Fibroblast of skin of left biceps (primary cell): ENCODE measurements at regions not wholly inside any gene's neighbourhood (a gene's known extent, or its start where the extent isn't known, plus 50 kb on each side); places are given as distances from the start of the nearest gene placed in this dataset.
"Not testable (repeated sequence)": the region's sequence is repeated elsewhere in the genome, so short reads cannot be mapped to it uniquely, and the experiment has no call there.

Experiments used
- DNase-seq, 2 experiments: peaks; one replicate each; pipeline ENCODE4 v3.0.0-alpha.2; 2013; ENCODE audit warnings: low read depth in 2 of 2

DNA sequence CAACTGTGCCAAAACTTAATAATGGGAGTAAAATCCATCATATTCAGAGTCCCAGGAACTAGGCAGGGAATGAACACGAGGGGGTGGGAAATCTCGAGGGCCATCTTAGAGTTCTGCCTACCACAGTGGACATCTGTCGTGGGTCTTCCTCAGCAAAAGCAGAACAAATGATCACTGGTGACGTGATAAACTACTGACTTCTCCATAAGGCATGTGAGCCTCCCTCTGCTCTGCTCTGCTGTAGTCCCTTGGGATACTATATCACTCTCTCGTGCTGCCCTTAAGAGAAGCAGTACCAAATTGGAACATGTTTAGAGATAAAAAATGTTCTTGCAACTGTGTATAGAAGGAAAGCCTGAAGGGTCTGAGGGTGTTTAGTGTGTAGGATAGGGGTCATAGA lies 180.5 kb downstream of the SPDYE17 start:
- DNase-seq = not testable (repeated sequence)

DNA sequence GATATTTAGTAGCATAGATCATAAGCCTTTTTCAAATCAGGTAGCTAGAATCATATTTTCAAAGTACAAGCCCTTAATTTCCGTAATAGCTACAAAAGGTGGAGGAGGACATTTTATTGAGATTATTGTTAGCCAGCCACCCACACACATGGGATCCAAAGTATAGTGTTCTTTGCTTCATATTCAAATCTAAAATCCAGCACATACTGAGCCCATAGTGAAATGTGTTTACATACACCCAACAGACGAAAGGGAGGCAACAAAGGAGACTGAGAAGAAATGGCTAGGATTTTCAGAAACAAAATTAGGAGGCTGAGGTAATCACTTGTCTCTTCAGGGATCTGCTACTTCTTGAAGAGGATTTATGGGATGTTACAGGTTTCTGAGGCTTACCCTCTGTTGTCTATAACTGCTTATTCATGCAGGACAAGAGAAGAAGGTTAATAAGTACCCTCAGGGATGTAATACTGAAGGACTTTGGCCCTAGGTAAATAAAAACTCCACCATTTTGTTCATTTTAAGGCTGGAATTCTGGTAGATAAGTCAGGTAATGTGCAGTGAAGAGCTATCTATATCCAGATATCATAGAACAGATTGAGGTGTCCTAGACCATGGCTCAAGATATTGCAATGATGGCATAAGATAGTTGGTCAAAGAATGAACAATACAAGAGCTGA lies 182.1 kb downstream of the SPDYE17 start:
- not testable (repeated sequence) for DNase-seq

DNA sequence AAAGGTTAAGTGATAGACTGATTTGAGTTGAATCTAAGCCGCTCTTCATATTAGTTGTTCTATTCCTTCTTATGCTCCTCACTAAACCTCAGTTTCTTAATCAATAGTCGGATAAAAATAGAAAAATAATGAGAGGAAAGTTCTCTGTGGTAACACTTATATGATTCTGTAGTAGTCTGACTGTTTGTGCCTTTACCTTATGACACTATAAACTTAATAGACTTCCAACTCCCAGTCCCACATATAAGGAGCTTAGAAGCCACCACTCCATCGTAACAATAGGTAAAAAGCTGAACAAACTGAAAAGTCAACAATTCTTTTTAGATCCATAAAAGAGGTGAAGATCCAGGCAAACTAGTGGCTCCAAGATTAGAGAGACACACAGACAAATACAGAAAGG lies 192.3 kb downstream of the SPDYE17 start:
- not testable (repeated sequence) for DNase-seq

DNA sequence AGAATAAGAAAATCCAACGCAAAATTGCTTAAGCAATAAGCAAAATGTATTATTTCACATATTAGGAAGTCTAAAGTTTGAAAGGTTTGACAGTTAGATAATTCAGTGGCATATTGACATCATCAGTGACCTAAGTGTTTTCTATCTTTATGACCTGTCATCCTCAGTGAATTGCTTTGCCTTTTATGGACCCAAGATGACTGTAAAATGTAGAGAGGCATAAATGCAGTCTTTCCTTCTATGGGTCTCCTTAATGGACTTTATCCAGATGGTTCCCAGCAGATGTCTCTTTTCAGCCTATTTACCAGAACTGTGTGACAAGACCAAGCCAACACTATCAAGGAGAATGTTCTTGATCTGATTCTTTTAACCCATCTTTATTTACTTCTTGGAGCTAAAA lies 192.9 kb downstream of the SPDYE17 start:
- not testable (repeated sequence) for DNase-seq

DNA sequence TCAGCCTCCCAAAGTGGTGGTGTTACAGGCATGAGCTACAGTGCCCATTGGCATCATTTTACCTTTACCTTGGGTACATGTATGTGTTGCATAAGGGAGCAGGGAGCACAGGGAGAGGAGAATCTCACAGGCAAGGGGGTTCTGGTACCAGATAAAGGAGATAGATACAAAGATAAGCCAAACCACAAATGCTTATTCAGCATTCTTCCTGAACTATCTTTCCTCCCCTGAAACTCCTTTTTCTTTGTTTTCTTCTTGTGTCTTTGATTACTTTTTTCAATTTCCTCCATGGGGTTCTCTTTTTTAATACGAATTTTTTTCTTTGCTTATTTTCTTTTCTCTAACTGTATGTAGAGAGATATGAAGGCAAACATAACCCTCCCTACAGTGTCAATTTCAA lies 193.8 kb downstream of the SPDYE17 start:
- not testable (repeated sequence) for DNase-seq

DNA sequence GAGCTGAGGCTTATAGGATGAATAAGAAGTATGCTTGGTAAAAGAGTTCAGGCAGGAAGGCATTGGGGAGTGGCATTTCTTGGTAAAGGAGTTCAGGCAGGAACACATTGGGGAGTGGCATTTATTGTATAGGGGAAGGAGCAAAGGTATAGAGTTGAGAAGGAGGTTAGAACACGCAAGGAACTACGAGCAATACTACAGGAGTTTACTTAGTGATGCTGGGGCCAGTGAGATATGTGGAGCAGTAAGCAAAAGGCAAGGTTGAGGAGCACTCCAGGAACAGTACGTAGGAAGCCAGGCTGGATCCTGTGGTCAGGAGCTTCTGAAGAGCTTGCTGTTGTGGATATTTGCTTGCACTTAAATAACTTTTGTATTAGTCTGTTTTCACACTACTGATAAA lies 202.2 kb upstream of the POMZP3 start:
- DNase-seq = not testable (repeated sequence)

DNA sequence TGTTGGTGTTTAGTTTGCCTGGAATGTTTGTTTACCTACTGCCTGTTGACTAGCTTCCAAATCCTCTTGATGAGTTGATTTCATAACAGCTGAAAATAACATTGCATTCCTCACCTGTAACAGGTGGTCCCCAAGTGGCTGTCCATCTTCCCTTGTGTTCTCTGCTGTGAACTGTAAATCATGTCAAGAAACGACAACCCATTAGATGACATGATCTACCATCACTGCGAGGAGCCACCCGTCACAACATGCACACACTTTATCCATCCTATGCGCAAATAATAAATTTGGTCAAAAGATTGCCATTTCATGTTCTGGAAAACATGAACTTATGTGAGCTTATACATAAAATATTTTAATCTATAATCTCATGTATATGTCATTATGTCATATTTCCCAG lies 199.1 kb upstream of the POMZP3 start:
- DNase-seq = not testable (repeated sequence)

DNA sequence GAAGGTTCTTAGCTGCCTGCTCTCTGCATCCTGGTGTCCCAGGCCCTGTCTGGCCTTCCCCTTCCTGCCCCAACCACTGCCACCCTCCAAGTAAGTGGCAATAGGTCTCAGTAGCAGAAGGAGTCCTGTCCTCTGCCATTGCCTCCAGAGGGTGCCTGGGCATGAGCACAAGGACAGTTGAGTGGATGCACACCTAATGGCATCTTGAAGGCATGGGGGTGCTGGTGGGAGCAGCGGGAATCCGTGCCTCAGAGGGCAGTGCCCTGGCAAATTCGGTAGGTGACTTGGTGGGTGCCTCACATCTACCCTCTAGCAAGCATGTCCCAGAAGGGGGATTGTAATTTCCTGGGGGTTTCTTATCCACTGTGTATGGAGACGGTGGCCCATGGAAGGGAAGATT lies 182.8 kb upstream of the POMZP3 start:
- not testable (repeated sequence) for DNase-seq

DNA sequence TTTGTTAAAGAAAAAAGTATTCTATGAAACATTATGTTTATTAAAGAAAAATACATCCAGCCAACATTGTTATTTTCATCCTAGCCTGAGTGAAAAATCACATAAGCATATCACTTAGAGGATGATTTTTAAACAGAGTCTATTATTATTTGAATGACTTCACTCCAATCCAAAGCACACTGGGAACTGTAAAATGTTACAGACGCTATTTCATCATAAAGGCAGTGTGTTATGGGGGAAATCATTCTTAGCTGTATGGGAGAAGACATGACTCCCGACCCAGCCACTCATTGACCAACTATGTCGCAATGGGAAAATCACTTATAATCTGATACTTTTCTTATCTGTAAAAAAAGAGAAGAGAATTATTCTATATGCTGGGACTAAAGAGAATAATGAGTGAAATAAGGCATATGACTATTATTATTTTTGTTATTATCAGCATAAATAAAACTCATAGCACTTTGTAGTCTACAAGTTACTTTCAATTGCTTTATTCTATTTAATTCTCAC lies 180.6 kb upstream of the POMZP3 start:
- not testable (repeated sequence) for DNase-seq

DNA sequence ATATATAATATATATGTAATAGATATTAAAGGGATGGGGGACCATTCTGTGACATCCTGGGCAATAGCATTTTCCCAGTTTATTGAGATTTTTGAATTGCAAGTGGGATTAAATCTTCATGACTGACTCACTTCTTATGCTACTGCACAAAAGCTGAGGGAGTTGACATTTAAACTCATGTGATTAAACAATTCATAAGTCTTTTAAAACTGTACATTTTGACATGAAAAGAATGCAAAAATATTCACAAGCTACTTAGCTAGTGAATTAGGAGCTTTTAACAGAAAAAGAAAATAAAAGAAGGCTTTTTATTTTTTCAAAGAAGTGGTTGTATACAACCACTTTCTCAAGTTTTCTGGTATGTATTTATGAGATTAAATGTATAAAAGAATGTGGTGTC lies 179.4 kb upstream of the POMZP3 start:
- not testable (repeated sequence) for DNase-seq

DNA sequence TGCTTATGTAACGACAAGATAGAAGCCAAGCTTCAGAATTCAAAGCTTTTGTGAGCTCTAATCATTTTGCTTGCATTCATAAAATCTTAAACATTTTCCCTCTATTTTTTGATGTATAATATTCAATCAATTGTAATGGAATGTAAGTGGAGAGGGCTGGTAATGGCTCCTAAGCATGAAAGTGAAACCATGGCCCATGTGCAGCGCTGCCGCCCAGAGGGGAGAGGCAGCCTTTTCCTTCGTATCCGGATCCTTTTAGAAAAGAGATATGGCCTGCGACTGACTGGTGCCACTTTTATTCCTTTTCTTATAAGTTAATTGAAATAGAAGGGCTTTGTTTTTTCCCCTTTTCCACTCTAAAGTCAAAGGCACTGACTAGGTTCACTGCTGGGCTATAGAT lies 178.9 kb upstream of the POMZP3 start:
- DNase-seq = not testable (repeated sequence)

DNA sequence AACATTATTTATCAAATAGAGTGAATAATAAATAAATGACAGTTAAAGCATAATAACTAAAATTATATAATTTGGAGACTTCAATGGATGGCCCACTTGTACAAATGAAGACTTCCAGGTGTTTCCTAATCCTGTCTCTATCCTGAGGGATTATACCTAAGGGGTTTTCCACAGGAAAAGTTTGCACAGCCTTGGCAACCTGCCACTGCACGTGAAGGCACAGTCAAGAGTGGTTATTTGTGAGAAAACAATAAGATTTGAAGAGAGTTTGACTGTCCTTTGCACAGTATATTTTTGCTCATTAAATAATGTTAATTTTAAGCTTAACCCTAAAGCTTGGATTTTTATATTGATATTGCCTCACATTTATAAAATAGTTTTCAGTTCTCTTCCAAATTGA lies 178.2 kb upstream of the POMZP3 start:
- DNase-seq = not testable (repeated sequence)

DNA sequence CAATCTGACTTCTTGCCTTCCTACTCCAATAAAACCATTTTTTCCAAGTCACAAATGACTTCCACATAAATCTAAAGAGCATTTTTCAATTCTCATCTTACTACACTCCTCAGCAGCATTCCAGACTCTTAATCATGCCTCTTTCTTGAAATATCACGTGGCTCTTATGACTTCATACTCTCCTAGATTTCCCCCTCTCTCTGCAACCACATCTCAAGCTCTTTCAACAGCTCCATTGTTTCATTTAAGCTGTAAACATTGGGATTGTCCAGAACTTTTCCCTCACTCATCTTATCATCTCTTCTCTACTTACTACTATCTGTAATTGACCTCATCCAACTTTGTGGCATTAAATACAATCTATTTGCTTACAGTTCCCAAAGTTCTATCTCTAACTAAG lies 170.6 kb upstream of the POMZP3 start:
- DNase-seq = not testable (repeated sequence)

DNA sequence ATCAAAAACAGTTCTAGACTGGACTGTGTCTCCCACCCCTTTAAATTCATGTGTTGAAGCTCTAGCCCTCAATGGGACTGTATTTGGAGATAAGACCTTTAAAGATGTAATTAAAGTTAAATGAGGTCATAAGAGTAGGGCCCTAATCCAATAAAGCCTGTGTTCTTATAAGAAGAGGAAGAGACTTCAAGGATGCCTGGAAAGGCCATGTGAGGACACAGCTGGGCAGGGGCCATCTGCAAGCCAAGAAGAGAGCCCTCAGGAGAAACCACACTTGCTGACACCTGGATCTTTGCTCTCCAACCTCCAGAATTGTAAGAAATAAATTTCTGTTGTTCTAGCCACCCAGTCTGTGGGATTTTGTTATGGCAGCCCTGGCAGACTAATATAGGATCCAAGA lies 153.6 kb upstream of the POMZP3 start:
- not testable (repeated sequence) for DNase-seq

DNA sequence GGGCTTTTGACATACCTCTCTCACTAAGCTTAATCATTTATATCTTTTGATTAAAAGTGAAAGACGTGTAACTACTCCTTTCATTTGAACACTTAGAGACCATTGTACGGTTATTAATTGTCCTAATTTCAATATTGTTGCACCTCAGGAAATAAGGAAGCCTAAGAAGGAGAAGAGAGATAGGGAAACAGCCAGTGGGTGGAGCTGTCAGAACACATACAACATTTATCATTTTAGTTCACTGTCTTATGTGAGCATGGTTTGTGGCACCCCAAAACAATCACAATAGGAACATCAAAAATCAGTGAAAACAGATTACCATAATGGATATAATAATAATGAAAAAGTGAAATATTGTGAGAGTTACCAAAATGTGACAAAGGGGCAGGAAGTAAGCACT lies 147.2 kb upstream of the POMZP3 start:
- DNase-seq = not testable (repeated sequence)

DNA sequence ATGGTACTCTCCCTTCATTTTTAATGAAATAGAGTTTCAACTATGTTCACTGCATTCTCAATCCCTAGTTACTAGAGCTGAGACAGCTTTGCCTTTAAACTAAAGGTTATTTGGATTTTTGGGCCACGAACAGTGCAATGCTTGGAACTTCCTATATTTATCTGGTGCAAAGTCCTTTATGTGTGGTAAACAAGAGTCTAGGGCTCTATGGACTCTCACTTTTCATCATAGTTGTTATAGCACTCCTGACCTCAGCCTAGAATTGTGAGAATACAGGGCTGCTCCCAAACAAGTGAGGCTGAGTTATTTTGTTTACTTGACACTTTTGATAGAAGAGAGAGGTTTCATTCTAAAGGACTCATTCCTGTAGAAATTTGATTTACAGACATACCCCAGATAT lies 144.9 kb upstream of the POMZP3 start:
- DNase-seq = not testable (repeated sequence)

DNA sequence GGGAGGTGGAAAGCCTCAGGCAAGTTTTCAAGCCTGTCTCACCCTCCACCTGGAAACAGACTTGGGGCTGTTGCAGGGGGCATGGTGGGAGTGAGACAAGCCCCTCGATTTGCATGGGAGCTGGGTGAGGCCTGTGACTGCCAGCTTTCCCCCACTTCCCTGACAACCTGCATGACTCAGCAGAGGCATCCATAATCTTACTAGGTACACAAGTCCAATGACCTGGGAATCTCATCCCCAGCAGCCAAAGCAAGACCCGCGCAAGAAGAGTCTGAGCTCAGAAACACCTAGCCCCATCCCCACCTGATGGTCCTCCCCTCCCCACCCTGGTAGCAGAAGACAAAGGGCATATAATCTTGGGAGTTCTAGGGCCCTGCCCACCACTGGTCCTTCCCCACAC lies 136.9 kb upstream of the POMZP3 start:
- DNase-seq = not testable (repeated sequence)

DNA sequence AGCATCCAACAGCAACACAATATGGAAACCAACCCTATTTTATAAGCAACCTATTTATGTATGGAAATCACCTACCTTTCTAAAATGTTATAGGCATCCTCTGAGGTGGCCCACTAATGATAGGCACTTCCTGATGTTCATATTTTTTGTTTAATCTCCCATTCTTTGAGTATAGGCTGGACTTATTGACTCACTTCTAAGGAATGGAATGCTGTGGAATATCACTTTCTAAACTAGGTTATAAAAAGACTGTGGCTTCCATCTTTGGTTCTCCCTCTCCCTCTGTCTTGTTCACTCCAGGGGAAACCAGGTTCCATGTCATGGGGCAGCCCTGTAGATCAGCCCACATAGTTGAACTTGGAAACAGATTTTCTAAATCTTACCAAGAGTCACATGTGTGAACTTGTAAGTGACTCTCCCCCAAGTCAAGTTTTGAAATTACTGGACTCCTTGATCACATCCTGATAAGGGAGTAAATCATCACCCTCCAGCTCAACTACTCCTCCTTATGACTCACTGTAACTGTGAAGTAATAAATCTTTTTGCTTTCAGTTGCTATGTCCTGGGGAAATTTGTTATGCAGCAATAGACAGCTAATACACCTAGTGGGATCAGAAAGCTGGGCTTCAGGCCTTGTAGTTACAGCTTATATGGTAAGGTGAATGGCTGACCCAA lies 133.6 kb upstream of the POMZP3 start:
- not testable (repeated sequence) for DNase-seq

DNA sequence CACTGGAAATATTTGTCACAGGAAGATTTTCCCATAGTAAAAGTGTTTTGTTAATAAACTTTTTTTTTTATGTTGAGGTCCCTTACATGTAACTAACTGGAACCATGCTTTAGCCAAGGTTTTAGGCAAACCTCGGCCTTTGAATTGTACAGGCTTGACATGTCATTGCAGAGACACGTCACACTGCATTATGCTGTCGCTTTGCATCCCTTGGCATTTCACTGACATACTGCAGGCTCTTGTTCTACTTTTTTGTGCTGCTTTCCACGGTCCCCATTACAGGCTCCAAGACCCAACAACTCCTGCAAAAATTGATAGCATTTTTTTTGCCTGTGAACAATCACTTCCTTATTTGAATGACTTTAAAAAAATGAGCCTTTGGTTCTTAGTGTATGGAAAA lies 112.5 kb upstream of the POMZP3 start:
- not testable (repeated sequence) for DNase-seq

DNA sequence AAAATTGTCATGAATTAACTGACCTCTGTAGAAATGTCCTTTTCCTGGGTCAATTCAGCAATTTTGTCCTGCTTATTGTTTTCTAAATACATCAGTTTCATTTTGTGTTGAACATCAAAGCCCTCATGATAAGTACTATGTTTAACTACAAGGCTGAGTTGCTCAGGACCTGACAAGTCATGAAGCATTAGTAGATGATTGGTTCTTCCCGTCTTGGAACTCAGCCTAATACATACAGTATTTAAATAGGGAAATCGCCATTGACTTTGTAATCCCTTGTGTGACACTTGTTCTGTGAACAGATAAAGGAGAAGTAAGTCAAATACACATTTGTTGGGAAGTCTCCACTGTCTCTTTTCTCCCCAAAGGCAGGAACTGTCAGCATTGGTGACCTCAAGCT lies 109.6 kb upstream of the POMZP3 start:
- DNase-seq = not testable (repeated sequence)

DNA sequence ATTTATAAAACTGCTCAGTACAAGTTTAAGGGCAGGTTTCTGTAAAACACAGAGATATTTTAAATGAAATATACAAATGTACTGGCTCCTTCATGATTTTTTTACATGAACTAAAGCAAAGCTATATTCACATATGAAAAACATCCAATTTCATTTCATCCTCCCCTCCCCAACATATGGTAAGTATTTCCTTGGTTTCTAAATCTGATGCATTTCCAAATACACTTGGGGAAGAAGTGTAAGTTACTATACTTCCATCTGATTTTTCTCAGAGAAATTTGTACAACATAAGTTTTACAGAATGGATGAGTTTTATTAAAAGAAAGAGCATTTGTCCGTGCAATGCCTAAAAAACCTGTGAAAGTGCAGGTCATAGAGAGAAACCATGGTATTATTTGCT lies 109.0 kb upstream of the POMZP3 start:
- DNase-seq = not testable (repeated sequence)

DNA sequence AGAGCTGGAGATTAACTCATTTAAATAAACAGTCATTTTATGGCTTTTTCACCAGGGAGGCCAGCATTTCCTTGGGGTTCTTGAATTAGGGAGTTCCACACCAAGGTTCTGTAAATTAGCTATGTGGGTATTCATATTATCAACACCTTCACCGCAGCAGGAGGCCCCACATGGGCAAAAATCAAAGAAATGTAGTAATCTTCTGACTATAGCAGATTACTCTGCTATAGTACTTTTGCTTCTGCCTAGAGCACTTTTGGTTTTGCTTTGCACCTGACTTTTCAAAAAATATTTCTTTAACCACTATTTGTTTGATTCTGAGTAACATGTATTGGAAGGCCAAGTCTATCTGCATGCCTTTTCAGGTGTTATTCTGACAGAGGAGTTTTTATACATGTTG lies 108.6 kb upstream of the POMZP3 start:
- not testable (repeated sequence) for DNase-seq

DNA sequence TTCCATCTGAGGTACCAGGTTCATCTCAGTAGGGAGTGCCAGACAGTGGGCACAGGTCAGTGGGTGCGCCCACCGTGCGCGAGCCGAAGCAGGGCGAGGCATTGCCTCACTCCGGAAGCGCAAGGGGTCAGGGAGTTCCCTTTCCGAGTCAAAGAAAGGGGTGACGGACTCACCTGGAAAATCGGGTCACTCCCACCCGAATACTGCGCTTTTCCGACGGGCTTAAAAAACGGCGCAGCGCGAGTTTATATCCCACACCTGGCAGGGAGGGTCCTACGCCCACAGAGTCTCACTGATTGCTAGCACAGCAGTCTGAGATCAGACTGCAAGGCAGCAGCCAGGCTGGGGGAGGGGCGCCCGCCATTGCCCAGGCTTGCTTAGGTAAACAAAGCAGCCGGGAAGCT lies 101.5 kb upstream of the POMZP3 start:
- not testable (repeated sequence) for DNase-seq
